Putamen (tissue), 1 donor: ENCODE measurements at regions not wholly inside any gene's neighbourhood (a gene's known extent, or its start where the extent isn't known, plus 50 kb on each side); places are given as distances from the start of the nearest gene placed in this dataset.

ENCODE experiments used
- DNase-seq: peaks from one replicate; pipeline ENCODE4 v3.0.0-alpha.2; 2016; ENCODE audit warnings: low spot score

GRCh38 chr18:52289392-52289791 lies 50.6 kb upstream of the DCC start:
- no peak for DNase-seq
